22Rv1 (cell line): ENCODE measurements at regions not wholly inside any gene's neighbourhood (a gene's known extent, or its start where the extent isn't known, plus 50 kb on each side); places are given as distances from the start of the nearest gene placed in this dataset.

Experiments
- ZFX ChIP-seq: fragments of 450-650 bp; IDR thresholded peaks from 2 replicates; pipeline ENCODE4 v1.6.1; 2017; ENCODE audit warnings: antibody characterized with exemption, borderline replicate concordance
- TF ChIP-seq, protein P1 (sequence below): fragments of 450-650 bp; IDR thresholded peaks from 2 replicates; pipeline ENCODE4 v1.5.1; 2017; ENCODE audit warnings: mild to moderate bottlenecking

DNA sequence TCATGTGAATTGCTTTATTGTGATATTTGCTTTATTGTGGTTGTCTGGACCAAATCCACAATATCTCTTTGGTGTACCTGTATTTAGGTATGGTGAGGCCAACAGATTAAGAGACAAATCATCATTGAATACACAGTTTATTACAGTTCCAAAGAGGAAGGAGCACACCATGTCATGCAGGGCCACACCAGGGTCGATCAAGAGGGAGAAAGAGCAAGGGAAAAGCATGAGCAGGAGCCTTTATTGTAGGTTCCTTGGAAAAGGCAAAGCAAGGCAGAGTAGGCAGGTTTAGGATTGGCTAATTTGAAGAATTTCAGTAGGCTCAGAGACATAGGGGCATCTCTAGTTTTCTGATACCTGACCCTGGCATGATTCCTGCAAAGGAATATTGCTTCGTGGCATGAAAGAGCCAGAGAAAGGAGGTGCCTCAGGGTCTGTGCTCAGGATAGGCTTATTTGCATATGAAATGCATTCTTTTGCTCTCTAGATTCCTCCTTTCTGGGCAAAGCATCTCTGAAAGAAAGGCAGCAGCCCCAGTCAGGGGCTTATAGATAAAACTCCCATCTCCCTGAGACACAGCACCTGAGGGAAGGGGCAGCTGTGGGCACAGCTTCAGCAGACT is 214.2 kb upstream of the ERBB4 start:
- TF ChIP-seq, protein P1, sequence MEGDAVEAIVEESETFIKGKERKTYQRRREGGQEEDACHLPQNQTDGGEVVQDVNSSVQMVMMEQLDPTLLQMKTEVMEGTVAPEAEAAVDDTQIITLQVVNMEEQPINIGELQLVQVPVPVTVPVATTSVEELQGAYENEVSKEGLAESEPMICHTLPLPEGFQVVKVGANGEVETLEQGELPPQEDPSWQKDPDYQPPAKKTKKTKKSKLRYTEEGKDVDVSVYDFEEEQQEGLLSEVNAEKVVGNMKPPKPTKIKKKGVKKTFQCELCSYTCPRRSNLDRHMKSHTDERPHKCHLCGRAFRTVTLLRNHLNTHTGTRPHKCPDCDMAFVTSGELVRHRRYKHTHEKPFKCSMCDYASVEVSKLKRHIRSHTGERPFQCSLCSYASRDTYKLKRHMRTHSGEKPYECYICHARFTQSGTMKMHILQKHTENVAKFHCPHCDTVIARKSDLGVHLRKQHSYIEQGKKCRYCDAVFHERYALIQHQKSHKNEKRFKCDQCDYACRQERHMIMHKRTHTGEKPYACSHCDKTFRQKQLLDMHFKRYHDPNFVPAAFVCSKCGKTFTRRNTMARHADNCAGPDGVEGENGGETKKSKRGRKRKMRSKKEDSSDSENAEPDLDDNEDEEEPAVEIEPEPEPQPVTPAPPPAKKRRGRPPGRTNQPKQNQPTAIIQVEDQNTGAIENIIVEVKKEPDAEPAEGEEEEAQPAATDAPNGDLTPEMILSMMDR, result no peak
- TF ChIP-seq ZFX, result no peak
